Mammary epithelial cell (primary cell): ENCODE measurements at regions not wholly inside any gene's neighbourhood (a gene's known extent, or its start where the extent isn't known, plus 50 kb on each side); places are given as distances from the start of the nearest gene placed in this dataset.

ENCODE experiments used
- EZH2 ChIP-seq: IDR thresholded peaks from 2 replicates; pipeline ENCODE4 v1.6.1; 2012; ENCODE audit warnings: low read length, inconsistent platforms, borderline replicate concordance
- TF ChIP-seq, protein P1 (sequence below), 2 donors: IDR thresholded peaks in 1 of 2; conservative IDR thresholded peaks in 1 of 2; 2 replicates each; pipeline ENCODE4 v1.5.1; 2011 to 2012; ENCODE audit warnings: inconsistent platforms in 2 of 2, low read length in 2 of 2, mild to moderate bottlenecking in 2 of 2, control low read depth in 1 of 2, low read depth in 1 of 2; ENCODE audit not compliant: insufficient read depth in 1 of 2; ENCODE audit errors: extremely low read depth in 1 of 2

DNA sequence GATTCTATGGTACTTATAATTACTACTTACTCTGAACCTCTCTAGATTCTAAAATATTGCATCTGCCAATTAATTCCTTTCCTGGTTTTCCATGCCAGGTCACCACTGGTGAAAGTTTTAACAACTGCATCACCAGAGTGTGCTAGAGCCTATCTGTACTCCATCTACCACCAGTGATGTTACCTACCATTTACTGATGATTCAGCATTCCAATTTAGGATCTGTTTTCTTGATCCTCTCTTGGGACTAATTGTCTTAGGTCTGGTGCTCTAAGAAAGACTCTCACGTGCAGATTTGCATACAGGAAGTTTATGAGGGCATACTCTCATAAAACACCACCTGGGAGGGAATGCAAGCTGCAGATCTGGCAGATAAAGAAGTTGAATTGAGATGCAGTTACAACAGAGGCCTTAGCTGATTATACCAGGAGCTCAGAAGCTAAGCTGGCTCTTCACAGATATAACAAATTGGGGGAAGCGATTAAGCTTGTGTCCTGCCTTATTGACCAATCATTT lies 347.6 kb upstream of the VRK2 start:
- no peak for TF ChIP-seq EZH2
- TF ChIP-seq, protein P1, sequence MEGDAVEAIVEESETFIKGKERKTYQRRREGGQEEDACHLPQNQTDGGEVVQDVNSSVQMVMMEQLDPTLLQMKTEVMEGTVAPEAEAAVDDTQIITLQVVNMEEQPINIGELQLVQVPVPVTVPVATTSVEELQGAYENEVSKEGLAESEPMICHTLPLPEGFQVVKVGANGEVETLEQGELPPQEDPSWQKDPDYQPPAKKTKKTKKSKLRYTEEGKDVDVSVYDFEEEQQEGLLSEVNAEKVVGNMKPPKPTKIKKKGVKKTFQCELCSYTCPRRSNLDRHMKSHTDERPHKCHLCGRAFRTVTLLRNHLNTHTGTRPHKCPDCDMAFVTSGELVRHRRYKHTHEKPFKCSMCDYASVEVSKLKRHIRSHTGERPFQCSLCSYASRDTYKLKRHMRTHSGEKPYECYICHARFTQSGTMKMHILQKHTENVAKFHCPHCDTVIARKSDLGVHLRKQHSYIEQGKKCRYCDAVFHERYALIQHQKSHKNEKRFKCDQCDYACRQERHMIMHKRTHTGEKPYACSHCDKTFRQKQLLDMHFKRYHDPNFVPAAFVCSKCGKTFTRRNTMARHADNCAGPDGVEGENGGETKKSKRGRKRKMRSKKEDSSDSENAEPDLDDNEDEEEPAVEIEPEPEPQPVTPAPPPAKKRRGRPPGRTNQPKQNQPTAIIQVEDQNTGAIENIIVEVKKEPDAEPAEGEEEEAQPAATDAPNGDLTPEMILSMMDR (conservative IDR thresholded peaks at IDR 0.05 in 1 of 2, IDR thresholded peaks at IDR 0.05 in 1 of 2; ENCODE audit: extremely low read depth in 1 of 2, insufficient read depth in 1 of 2, low read depth in 1 of 2, low read length in 2 of 2): no peak
